NCI-H2081 (cell line): ENCODE measurements at regions not wholly inside any gene's neighbourhood (a gene's known extent, or its start where the extent isn't known, plus 50 kb on each side); places are given as distances from the start of the nearest gene placed in this dataset.

Experiments used
- DNase-seq, 2 experiments: peaks; one replicate each; lab custom pipeline; 2025; lab: John Stamatoyannopoulos, UW

DNA sequence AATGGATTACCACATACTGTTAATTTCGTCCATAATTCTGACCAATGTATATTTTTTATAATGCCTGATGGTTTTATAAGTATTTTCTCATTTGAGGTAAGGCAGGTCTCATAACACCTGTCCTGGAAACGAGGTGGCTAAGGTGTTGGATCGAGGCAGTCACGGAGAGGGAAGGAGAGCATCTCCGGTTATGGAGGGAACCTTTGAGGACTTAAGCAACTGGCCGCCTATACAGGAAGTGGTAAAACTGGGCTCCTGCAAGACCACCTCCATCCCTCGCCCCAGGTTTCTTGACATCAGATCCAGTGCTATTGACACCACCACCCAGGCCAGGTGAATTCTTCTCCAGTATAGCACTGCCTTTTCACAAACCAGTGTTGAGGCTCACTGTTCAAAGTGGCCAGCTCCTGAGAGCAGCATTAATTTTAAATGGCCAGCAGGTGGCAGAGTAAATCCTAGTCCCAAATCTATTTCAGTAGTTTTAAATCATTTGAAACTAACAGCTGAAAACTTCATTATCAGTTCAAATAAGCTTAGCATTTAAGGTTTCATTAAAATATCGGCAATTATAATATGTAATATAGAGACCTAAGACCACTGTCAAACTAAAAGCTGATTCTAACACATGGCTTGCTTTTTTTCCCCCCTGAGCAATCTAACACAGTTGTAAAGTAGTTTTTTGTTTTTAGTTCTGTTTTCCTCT lies 100.8 kb downstream of the PPM1A start:
- DNase-seq: peak; percentile 44 to 62

DNA sequence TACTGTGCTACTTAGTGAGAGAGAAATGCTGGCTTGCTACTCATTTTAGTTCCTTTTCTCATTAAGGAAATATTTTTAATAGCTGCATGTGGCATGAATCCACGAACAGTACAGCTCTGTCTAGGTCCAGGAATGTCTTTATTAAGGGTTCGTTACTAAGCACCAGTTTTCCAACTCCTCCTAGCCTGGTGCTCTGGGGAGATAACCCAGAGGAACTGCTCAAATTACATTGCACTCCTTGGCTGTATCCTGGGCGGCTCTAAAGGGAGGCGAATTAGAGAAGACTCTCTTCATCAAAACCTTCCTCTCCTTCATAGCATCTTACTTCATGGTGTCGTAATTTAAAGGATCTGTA lies 101.3 kb downstream of the PPM1A start:
- no peak for DNase-seq

DNA sequence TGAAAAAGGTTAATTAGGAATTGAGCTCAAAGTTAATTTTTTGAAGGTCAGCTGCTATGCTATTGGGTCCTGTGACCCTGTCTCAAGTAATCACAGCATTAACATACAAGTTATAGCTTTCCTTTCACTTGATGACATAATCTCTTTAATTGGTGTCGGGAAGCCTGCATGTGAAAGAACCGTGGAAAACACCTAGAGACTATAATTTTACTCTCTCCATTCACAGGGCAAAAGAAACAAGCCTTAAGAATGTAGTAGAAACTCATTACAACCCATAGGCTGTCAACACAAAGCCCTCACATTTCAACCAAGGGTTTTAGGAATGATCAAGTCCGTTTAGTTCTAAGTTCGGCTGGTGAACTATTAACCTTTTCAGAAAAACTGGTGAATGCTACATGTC lies 104.4 kb downstream of the PPM1A start:
- DNase-seq: no peak

DNA sequence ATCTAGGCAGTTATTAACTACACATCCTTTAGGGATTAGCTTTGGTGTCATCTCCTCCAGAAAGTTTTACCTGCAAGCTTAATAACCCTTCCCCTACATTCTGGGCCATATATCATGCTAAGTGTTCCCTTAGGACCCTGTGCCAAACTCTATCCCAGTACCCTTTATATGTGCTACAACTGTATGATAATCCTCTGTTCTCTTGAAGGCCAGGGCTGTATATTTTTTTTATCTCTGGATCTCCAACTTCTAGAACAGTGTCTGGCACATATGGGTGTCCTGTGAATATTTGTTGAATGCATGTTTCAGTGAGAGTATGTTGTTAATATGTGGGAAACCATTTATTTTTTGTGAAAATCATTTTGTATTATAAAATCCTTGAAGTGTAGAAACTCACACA lies 106.7 kb downstream of the PPM1A start:
- DNase-seq: no peak

GRCh38 chr14:60356386-60356785 lies 107.4 kb downstream of the PPM1A start:
- no peak for DNase-seq

DNA sequence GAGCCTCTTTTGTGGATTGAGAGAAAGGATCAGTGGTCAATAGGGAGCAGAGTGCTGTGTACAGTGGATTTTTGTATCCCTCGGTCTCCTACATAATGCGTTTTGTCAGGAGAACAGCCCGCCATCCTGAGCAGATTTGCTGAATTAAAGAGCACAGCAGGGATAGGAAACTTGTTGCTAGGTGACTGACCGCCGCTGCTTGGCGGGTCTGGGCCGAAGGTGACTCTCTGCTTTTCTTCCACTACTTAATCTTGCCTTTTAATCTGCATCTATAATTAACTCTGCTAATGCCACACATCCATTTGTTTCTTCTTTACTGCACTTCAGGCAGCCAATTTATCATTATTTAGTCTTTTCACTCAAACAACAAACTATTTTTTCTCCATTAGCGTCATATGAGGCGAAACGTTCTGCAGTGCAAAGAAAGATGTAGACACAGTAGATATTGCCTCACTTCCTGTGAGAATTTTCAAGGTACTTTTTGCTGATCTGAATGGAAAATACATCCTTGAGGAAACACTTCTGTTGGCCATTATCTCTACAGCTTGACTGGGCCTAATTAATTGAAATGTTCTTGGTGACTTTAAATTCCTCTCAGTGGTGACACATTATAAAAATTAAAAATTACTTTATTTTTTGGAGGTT lies 108.0 kb downstream of the PPM1A start:
- DNase-seq: peak; percentile 37 to 63

DNA sequence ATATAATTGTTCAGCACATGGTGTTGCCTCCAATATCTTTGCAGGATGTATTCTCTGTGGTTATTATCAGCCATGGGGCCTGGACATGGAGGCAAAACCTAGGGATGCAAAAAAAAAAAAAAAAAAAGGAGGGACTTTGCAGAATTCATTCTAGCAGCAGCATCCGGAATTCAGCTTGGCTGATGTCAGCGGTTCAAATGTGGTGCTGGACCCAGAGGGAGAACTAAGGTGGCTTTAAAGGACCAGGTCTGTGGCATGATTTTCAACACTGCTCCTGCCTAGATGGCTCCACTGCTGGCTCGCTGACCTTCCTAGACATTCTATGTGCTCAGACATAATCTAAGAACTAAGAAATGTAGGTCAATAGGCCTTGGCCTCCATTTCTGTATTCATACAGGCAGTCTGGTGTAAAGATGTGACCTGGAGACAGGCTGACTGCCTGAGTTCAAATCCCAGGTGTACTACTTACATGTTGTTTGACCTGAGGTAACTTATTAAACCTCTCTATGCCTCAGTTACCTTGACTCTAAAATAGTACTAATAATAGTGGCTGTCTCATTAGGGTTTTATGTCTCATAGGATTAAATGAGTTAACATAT lies 108.6 kb downstream of the PPM1A start:
- no peak for DNase-seq

- DNase-seq: no peak
Observed at GRCh38 chr14:60363275-60363674, 114.3 kb downstream of the PPM1A start.

GRCh38 chr14:60363687-60364086 lies 114.7 kb downstream of the PPM1A start:
- no peak for DNase-seq

GRCh38 chr14:60381909-60382308 lies 104.0 kb downstream of the C14orf39 start:
- DNase-seq: no peak
